AG10803 (cell line): ENCODE measurements at regions not wholly inside any gene's neighbourhood (a gene's known extent, or its start where the extent isn't known, plus 50 kb on each side); places are given as distances from the start of the nearest gene placed in this dataset.

Experiments used
- DNase-seq: peaks from one replicate; pipeline ENCODE4 v3.0.0; 2010; ENCODE audit warnings: low read depth
- H3K4me3 ChIP-seq: 2 replicates; pipeline ENCODE4 v1.5.1; 2011; ENCODE audit warnings: mild to moderate bottlenecking, low read length, control low read depth
- TF ChIP-seq, protein P1 (sequence below): conservative IDR thresholded peaks from 2 replicates; pipeline ENCODE4 v1.5.1; 2011; ENCODE audit warnings: mild to moderate bottlenecking, low read length, control low read depth, inconsistent platforms

DNA sequence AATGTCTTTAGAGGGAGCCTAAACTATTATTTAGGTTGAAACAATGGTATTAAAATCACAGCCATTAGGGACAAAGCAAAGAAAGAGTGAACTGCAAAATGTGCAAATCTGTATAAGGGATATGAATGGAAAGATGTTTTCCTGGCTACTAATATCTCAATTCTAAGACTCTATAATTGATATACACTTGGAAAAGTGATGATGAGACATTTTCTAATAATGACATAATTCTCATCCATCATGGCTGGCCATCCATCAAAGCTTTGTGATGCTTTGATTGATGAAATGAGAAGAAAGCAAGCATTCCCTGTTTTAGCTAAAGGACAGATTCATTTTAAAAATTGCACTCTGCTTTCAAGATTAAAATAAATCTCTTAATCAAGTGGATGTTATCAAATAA is 965.5 kb upstream of the IGFBP7 start:
- no peak overlapping the region for H3K4me3 ChIP-seq
- TF ChIP-seq, protein P1, sequence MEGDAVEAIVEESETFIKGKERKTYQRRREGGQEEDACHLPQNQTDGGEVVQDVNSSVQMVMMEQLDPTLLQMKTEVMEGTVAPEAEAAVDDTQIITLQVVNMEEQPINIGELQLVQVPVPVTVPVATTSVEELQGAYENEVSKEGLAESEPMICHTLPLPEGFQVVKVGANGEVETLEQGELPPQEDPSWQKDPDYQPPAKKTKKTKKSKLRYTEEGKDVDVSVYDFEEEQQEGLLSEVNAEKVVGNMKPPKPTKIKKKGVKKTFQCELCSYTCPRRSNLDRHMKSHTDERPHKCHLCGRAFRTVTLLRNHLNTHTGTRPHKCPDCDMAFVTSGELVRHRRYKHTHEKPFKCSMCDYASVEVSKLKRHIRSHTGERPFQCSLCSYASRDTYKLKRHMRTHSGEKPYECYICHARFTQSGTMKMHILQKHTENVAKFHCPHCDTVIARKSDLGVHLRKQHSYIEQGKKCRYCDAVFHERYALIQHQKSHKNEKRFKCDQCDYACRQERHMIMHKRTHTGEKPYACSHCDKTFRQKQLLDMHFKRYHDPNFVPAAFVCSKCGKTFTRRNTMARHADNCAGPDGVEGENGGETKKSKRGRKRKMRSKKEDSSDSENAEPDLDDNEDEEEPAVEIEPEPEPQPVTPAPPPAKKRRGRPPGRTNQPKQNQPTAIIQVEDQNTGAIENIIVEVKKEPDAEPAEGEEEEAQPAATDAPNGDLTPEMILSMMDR: no peak
- DNase-seq: no peak

DNA sequence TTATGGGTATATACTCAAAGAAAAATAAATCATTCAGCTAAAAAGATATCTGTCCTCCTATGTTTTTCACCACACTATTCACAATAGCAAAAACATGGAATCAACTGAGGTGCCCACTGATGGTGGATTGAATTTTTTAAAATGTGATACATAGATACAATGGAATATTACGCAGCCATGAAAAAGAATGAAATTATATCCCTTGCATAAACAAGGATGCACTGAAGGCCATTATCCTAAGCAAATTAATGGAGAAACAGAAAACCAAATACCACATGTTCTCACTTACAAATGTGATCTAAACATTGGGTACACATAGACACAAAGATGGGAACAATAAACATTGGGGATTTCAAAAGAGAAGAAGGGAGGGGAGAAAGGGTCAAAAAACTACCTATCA is 964.2 kb upstream of the IGFBP7 start:
- no peak overlapping the region for H3K4me3 ChIP-seq
- no peak for DNase-seq
- TF ChIP-seq, protein P1: no peak

DNA sequence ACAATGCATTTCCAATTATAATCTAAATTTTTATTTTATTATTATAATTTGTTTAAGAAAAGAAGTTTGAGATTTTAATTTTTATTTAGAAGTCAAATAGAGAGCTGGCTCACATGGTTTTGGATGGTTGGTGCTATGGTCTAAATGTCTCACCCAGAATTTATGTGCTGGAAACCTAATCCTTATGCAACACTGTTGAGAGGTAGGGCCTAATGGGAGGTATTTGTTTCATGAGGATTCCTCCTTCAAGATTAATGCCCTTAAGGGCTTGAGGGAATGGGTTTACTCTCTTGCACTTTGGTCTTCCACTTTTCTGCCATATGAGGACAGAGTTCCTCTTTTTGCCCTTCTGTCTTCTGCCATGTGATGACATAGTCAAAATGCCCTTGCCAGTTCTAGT is 960.5 kb upstream of the IGFBP7 start:
- TF ChIP-seq, protein P1: no peak
- no peak overlapping the region for H3K4me3 ChIP-seq
- DNase-seq: no peak

DNA sequence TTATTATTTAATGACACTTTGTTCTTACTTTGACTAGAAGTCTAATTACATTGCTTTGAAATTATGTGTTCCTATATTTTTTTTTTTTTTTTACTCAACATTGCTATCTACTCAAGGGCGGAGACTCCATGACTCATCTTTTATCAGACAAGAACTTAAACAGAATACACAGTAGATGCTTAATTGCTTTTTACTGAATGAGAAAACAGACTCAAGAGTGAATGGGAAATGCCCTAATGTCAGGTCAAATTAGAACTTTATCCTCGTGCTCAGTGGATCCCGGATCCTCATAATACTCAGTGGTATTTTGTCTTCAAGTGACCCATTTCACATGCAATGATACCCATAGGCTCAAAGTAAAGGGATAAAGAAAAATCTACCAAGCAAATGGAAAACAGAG is 954.5 kb upstream of the IGFBP7 start:
- TF ChIP-seq, protein P1: no peak

DNA sequence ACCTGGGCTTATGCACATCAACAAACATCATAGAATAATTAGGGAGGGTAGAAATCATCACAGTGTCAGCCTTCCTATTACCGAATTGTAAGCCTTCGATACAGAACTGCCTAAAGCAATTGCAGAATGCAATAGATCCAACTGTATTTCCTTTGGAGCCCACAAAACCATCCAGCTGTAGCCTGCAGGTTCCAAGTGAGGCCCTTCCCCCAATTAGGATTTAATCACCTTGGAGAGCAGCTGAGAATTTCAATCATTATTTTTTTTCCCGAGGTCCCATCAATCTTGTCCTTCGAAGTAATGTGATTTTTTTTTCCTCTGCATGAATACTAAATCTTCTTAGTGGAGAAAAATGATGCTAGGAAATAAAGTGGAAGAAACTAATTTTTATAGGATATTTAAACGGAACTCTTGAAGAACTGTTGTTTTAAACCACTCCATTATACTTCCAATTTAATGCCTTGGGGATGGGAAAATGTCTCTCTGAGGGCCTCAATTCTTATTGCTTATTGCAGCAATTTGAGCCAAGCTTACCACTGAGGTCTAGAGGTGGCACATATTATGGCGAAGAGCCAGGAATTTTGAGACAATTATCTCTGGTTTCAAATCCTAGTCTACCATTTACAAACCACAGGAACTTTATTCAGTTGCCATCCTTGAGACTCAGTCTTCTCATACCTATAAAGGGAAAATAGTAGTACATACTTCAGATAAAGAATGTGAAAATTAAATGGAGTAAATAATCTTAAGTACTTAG is 953.4 kb upstream of the IGFBP7 start:
- no peak overlapping the region for H3K4me3 ChIP-seq
- TF ChIP-seq, protein P1: no peak
- no peak for DNase-seq

More for the DNA sequence above, 954.5 kb upstream of the IGFBP7 start:
- no peak for DNase-seq
- no peak overlapping the region for H3K4me3 ChIP-seq

DNA sequence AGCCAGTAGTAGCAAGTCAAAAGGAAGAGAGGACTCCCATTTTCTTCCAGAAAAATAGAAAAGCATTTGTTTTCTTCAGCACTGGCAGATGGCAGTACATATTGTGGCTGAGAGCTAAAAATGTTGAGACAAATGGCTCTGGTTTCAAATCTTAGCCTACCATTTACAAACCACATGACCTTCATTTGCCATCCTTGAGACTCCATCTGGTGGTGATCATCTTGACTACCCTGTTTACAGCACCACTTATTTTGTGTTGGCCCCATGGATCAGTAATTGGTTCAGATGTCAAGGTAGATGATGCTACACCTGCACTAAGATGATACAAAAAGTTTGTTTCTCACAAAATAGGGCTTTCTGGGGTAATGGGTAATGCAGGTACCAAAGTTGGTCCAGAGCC is 951.8 kb upstream of the IGFBP7 start:
- TF ChIP-seq, protein P1: no peak
- no peak overlapping the region for H3K4me3 ChIP-seq
- no peak for DNase-seq

DNA sequence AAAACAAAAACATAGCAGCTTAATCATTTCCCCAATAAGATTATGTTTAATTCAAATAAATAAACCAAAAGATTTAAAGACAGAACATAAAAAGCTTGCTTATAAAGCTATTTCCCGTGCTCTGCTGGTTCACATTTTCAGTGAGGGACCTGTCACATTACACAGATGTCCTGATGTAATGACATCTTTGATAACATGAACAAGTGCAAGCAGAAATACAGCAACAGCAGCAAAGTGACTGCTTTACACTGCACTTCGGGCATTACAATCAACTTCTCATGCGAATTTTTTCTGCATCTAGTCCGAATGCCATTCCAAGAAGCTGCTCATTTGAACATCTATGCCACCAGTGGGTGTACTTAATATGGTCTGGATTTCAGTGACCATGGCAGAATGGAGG is 940.3 kb upstream of the IGFBP7 start:
- H3K4me3 ChIP-seq: no peak overlapping the region
- TF ChIP-seq, protein P1: no peak
- no peak for DNase-seq
